GM18517 (cell line): ENCODE measurements at regions not wholly inside any gene's neighbourhood (a gene's known extent, or its start where the extent isn't known, plus 50 kb on each side); places are given as distances from the start of the nearest gene placed in this dataset.
"Not testable (repeated sequence)": the region's sequence is repeated elsewhere in the genome, so short reads cannot be mapped to it uniquely, and the experiment has no call there.

Source experiments
- ATAC-seq: cut with Tn5 transposase; IDR thresholded peaks from one replicate; pipeline ENCODE4 v1.9.1; 2021; ENCODE audit warnings: mild to moderate bottlenecking, moderate library complexity; ENCODE audit not compliant: unreplicated experiment

GRCh38 chr3:147159141-147159540, 247.2 kb downstream of the ZIC4 start:
- ATAC-seq: no peak

- ATAC-seq: no peak
Observed at GRCh38 chr3:147157631-147158030, 248.7 kb downstream of the ZIC4 start.

GRCh38 chr3:147154988-147155387, 251.4 kb downstream of the ZIC4 start:
- ATAC-seq: not testable (repeated sequence)

- ATAC-seq: no peak
Observed at GRCh38 chr3:147153830-147154539, 252.4 kb downstream of the ZIC4 start.

GRCh38 chr3:147152476-147152875, 253.9 kb downstream of the ZIC4 start:
- ATAC-seq: no peak

GRCh38 chr3:147141516-147142288, 264.6 kb downstream of the ZIC4 start:
- ATAC-seq: no peak

- ATAC-seq: no peak
Observed at GRCh38 chr3:147139341-147139740, 267.0 kb downstream of the ZIC4 start.

GRCh38 chr3:147132168-147132567, 274.2 kb downstream of the ZIC4 start:
- no peak for ATAC-seq

GRCh38 chr3:147130461-147130860, 275.9 kb downstream of the ZIC4 start:
- no peak for ATAC-seq

GRCh38 chr3:147129665-147130064, 276.7 kb downstream of the ZIC4 start:
- ATAC-seq: no peak

GRCh38 chr3:147122350-147122749, 284.0 kb downstream of the ZIC4 start:
- ATAC-seq: no peak

GRCh38 chr3:147119989-147120388, 286.4 kb downstream of the ZIC4 start:
- ATAC-seq: no peak

- ATAC-seq: no peak
Observed at GRCh38 chr3:147119346-147119745, 287.0 kb downstream of the ZIC4 start.

- ATAC-seq: no peak
Observed at GRCh38 chr3:147118611-147119010, 287.7 kb downstream of the ZIC4 start.

GRCh38 chr3:147117631-147118030, 288.7 kb downstream of the ZIC4 start:
- no peak for ATAC-seq

- no peak for ATAC-seq
Observed at GRCh38 chr3:147113293-147114044, 292.9 kb downstream of the ZIC4 start.

GRCh38 chr3:147099076-147099475, 307.3 kb downstream of the ZIC4 start:
- no peak for ATAC-seq

- ATAC-seq: no peak
Observed at GRCh38 chr3:147090461-147090860, 315.9 kb downstream of the ZIC4 start.

- no peak for ATAC-seq
Observed at GRCh38 chr3:147089286-147089685, 317.1 kb downstream of the ZIC4 start.

- not testable (repeated sequence) for ATAC-seq
Observed at GRCh38 chr3:147059500-147059899, 346.8 kb downstream of the ZIC4 start.

GRCh38 chr3:147049821-147050220, 356.5 kb downstream of the ZIC4 start:
- ATAC-seq: no peak

GRCh38 chr3:147049305-147049704, 357.0 kb downstream of the ZIC4 start:
- ATAC-seq: no peak
